Astrocyte (in vitro differentiated cells and primary cell): ENCODE measurements at regions not wholly inside any gene's neighbourhood (a gene's known extent, or its start where the extent isn't known, plus 50 kb on each side); places are given as distances from the start of the nearest gene placed in this dataset.
"Not testable (repeated sequence)": the region's sequence is repeated elsewhere in the genome, so short reads cannot be mapped to it uniquely, and the experiment has no call there.

ENCODE experiments used
- DNase-seq: peaks from one replicate; pipeline ENCODE4 v3.0.0-alpha.2; 2010; ENCODE audit warnings: low read depth
- FAIRE-seq: peaks from 2 replicates; lab custom pipeline; 2011; peaks lifted over from hg19 to GRCh38; lab: Jason Lieb, UNC
- H2AFZ ChIP-seq: 2 replicates; pipeline ENCODE4 v1.6.0; 2012; ENCODE audit warnings: low read depth, low read length, inconsistent platforms
- H3K27ac ChIP-seq: 2 replicates; pipeline ENCODE4 v1.5.1; 2011; ENCODE audit warnings: low read depth, low read length, inconsistent platforms
- H3K27me3 ChIP-seq: 2 replicates; pipeline ENCODE4 v1.6.0; 2011; ENCODE audit warnings: low read length, inconsistent platforms; ENCODE audit not compliant: insufficient read depth
- H3K36me3 ChIP-seq: 2 replicates; pipeline ENCODE4 v1.5.1; 2011; ENCODE audit warnings: low read length, inconsistent platforms; ENCODE audit not compliant: insufficient read depth
- H3K4me1 ChIP-seq: 2 replicates; pipeline ENCODE4 v1.5.1; 2011; ENCODE audit warnings: low read length, inconsistent platforms; ENCODE audit not compliant: insufficient read depth
- H3K4me2 ChIP-seq: 2 replicates; pipeline ENCODE4 v1.6.0; 2012; ENCODE audit warnings: low read length, inconsistent platforms
- H3K4me3 ChIP-seq: 2 replicates; pipeline ENCODE4 v1.5.1; 2011; ENCODE audit warnings: low read depth, mild to moderate bottlenecking, low read length, inconsistent platforms; ENCODE audit not compliant: insufficient read depth
- H3K79me2 ChIP-seq: 2 replicates; pipeline ENCODE4 v1.6.0; 2012; ENCODE audit warnings: mild to moderate bottlenecking, low read length, inconsistent platforms; ENCODE audit not compliant: insufficient read depth
- H3K9ac ChIP-seq: 2 replicates; pipeline ENCODE4 v1.6.0; 2012; ENCODE audit warnings: mild to moderate bottlenecking, low read length, inconsistent platforms
- H3K9me3 ChIP-seq: 2 replicates; pipeline ENCODE4 v1.5.1; 2012; ENCODE audit warnings: low read depth, mild to moderate bottlenecking, low read length, inconsistent platforms; ENCODE audit not compliant: insufficient read depth
- H4K20me1 ChIP-seq: 2 replicates; pipeline ENCODE4 v1.6.0; 2012; ENCODE audit warnings: low read length, inconsistent platforms; ENCODE audit not compliant: insufficient read depth
- H3K27ac Mint-ChIP-seq: one replicate; pipeline ENCODE4 v1.8.0; 2021; ENCODE audit warnings: mild to moderate bottlenecking, mixed read lengths; ENCODE audit not compliant: unreplicated experiment
- H3K27me3 Mint-ChIP-seq: one replicate; pipeline ENCODE4 v1.8.0; 2021; ENCODE audit warnings: low read depth, mixed read lengths; ENCODE audit not compliant: unreplicated experiment
- H3K36me3 Mint-ChIP-seq: one replicate; pipeline ENCODE4 v1.8.0; 2021; ENCODE audit warnings: low read depth, mixed read lengths; ENCODE audit not compliant: unreplicated experiment
- H3K4me1 Mint-ChIP-seq: one replicate; pipeline ENCODE4 v1.8.0; 2021; ENCODE audit warnings: low read depth, mixed read lengths; ENCODE audit not compliant: unreplicated experiment
- H3K4me3 Mint-ChIP-seq: one replicate; pipeline ENCODE4 v1.8.0; 2021; ENCODE audit warnings: mild to moderate bottlenecking, moderate library complexity, mixed read lengths; ENCODE audit not compliant: unreplicated experiment
- H3K9me3 Mint-ChIP-seq: one replicate; pipeline ENCODE4 v1.8.0; 2021; ENCODE audit warnings: mild to moderate bottlenecking, mixed read lengths; ENCODE audit not compliant: unreplicated experiment
- CTCF ChIP-seq: IDR thresholded peaks from 2 replicates; pipeline ENCODE4 v1.5.1; 2011; ENCODE audit warnings: low read depth, mild to moderate bottlenecking, inconsistent platforms, low read length, moderate library complexity; ENCODE audit not compliant: insufficient read depth
- EZH2 ChIP-seq: IDR thresholded peaks from 2 replicates; pipeline ENCODE4 v1.6.1; 2012; ENCODE audit warnings: mild to moderate bottlenecking, low read length, inconsistent platforms; ENCODE audit not compliant: insufficient read depth

GRCh38 chr15:99492716-99493115, 73.1 kb upstream of the MEF2A start:
- Mint-ChIP-seq H3K9me3 (peaks cover 9% of the 10 kb centered on the region), H3K4me3 (no peak overlapping the region), H3K4me1 (peaks cover 2% of the 10 kb centered on the region), H3K27ac (no peak overlapping the region), H3K36me3 (no peaks in the 10 kb centered on the region), H3K27me3 (peaks cover 11% of the 10 kb centered on the region)
- Histone ChIP-seq H3K4me3 (no peak overlapping the region), H3K36me3 (no peaks in the 10 kb centered on the region), H3K9ac (no peak overlapping the region), H3K27ac (no peak overlapping the region), H3K9me3 (no peaks in the 10 kb centered on the region), H3K4me1 (peaks cover 3% of the 10 kb centered on the region), H3K79me2 (no peaks in the 10 kb centered on the region), H2AFZ (no peak overlapping the region), H4K20me1 (no peaks in the 10 kb centered on the region), H3K27me3 (no peaks in the 10 kb centered on the region), H3K4me2 (no peak overlapping the region)
- FAIRE-seq (no peak), DNase-seq (no peak)
- no peak for TF ChIP-seq CTCF
- no peak for TF ChIP-seq EZH2

- H3K4me1 ChIP-seq: peaks cover 3% of the 10 kb centered on the region
- no peaks in the 10 kb centered on the region for H3K9me3 ChIP-seq
- H3K27ac Mint-ChIP-seq: no peak overlapping the region
- no peak overlapping the region for H3K27ac ChIP-seq
- H3K4me2 ChIP-seq: no peak overlapping the region
- DNase-seq: no peak
- H3K36me3 Mint-ChIP-seq: peaks cover 2% of the 10 kb centered on the region
- H3K9me3 Mint-ChIP-seq: peaks cover 16% of the 10 kb centered on the region
- no peak overlapping the region for H3K4me3 ChIP-seq
- no peaks in the 10 kb centered on the region for H4K20me1 ChIP-seq
- FAIRE-seq: no peak
- no peaks in the 10 kb centered on the region for H3K4me1 Mint-ChIP-seq
- H3K79me2 ChIP-seq: no peaks in the 10 kb centered on the region
- TF ChIP-seq EZH2 (no peak), CTCF (no peak)
- H3K4me3 Mint-ChIP-seq: no peak overlapping the region
- no peak overlapping the region for H2AFZ ChIP-seq
- H3K9ac ChIP-seq: no peak overlapping the region
- H3K27me3 ChIP-seq: no peaks in the 10 kb centered on the region
- peaks cover 15% of the 10 kb centered on the region for H3K27me3 Mint-ChIP-seq
- no peaks in the 10 kb centered on the region for H3K36me3 ChIP-seq
Observed at GRCh38 chr15:99493461-99493860, 72.3 kb upstream of the MEF2A start.

GRCh38 chr15:99494536-99495233, 71.1 kb upstream of the MEF2A start:
- not testable (repeated sequence) for H3K4me3 ChIP-seq, H3K4me1 ChIP-seq, H3K4me3 Mint-ChIP-seq, FAIRE-seq, H3K4me1 Mint-ChIP-seq, H3K27ac Mint-ChIP-seq, H3K27me3 ChIP-seq, H3K4me2 ChIP-seq, H3K79me2 ChIP-seq, H3K36me3 Mint-ChIP-seq, H4K20me1 ChIP-seq, H3K9ac ChIP-seq, H3K9me3 ChIP-seq, H3K27ac ChIP-seq, H3K36me3 ChIP-seq, DNase-seq, H2AFZ ChIP-seq
- H3K9me3 Mint-ChIP-seq: peaks cover 20% of the 10 kb centered on the region
- H3K27me3 Mint-ChIP-seq: peaks cover 16% of the 10 kb centered on the region
